HT1080 (cell line): ENCODE measurements at regions not wholly inside any gene's neighbourhood (a gene's known extent, or its start where the extent isn't known, plus 50 kb on each side); places are given as distances from the start of the nearest gene placed in this dataset.
A peak's percentile ranks its signal among the peaks of the same experiment; 100 is the strongest.
"Not testable (repeated sequence)": the region's sequence is repeated elsewhere in the genome, so short reads cannot be mapped to it uniquely, and the experiment has no call there.

Experiments used
- DNase-seq: peaks from one replicate; pipeline ENCODE4 v3.0.0-alpha.2; 2015; ENCODE audit warnings: low read depth

GRCh38 chr13:99671746-99672145, 170.5 kb downstream of the TM9SF2 start:
- no peak for DNase-seq

- not testable (repeated sequence) for DNase-seq
Measured at GRCh38 chr13:99669096-99669495, 167.8 kb downstream of the TM9SF2 start.

- no peak for DNase-seq
Measured at GRCh38 chr13:99666146-99666805, 165.0 kb downstream of the TM9SF2 start.

GRCh38 chr13:99665711-99666110, 164.4 kb downstream of the TM9SF2 start:
- DNase-seq: no peak

- no peak for DNase-seq
Measured at GRCh38 chr13:99663908-99664307, 162.6 kb downstream of the TM9SF2 start.

GRCh38 chr13:99663185-99663825, 162.0 kb downstream of the TM9SF2 start:
- no peak for DNase-seq

GRCh38 chr13:99662678-99663077, 161.4 kb downstream of the TM9SF2 start:
- DNase-seq: no peak

- DNase-seq: no peak
Measured at GRCh38 chr13:99661791-99662190, 160.5 kb downstream of the TM9SF2 start.

- no peak for DNase-seq
Measured at GRCh38 chr13:99659866-99660554, 158.7 kb downstream of the TM9SF2 start.

GRCh38 chr13:99659226-99659625, 158.0 kb downstream of the TM9SF2 start:
- no peak for DNase-seq

GRCh38 chr13:99658261-99658991, 157.2 kb downstream of the TM9SF2 start:
- DNase-seq: peak; percentile 18

- DNase-seq: no peak
Measured at GRCh38 chr13:99657848-99658260, 156.6 kb downstream of the TM9SF2 start.

- no peak for DNase-seq
Measured at GRCh38 chr13:99656844-99657381, 155.6 kb downstream of the TM9SF2 start.

- DNase-seq: peak; percentile 82
Measured at GRCh38 chr13:99656092-99656745, 154.9 kb downstream of the TM9SF2 start.

- DNase-seq: peak; percentile 96
Measured at GRCh38 chr13:99655351-99656091, 154.2 kb downstream of the TM9SF2 start.

- no peak for DNase-seq
Measured at GRCh38 chr13:99654076-99654475, 152.8 kb downstream of the TM9SF2 start.

- no peak for DNase-seq
Measured at GRCh38 chr13:99653526-99653925, 152.3 kb downstream of the TM9SF2 start.

- no peak for DNase-seq
Measured at GRCh38 chr13:99652901-99653300, 151.6 kb downstream of the TM9SF2 start.

GRCh38 chr13:99652141-99652540, 150.9 kb downstream of the TM9SF2 start:
- no peak for DNase-seq

GRCh38 chr13:99651016-99651415, 149.7 kb downstream of the TM9SF2 start:
- DNase-seq: no peak
